Ammon's horn (tissue), 1 donor: ENCODE measurements at regions not wholly inside any gene's neighbourhood (a gene's known extent, or its start where the extent isn't known, plus 50 kb on each side); places are given as distances from the start of the nearest gene placed in this dataset.
"Not testable (repeated sequence)": the region's sequence is repeated elsewhere in the genome, so short reads cannot be mapped to it uniquely, and the experiment has no call there.

ENCODE experiments used
- DNase-seq: peaks from one replicate; pipeline ENCODE4 v3.0.0-alpha.2; 2016; ENCODE audit warnings: low spot score

- no peak for DNase-seq
These were observed 447.0 kb downstream of the SOX11 start for GRCh38 chr2:6139142-6139541.

GRCh38 chr2:6139916-6140315, 447.7 kb downstream of the SOX11 start:
- DNase-seq, result no peak

- no peak for DNase-seq
These were observed 448.3 kb downstream of the SOX11 start for GRCh38 chr2:6140509-6140908.

GRCh38 chr2:6143812-6144211, 451.6 kb downstream of the SOX11 start:
- no peak for DNase-seq

- not testable (repeated sequence) for DNase-seq
These were observed 455.0 kb downstream of the SOX11 start for GRCh38 chr2:6147215-6147614.

GRCh38 chr2:6148882-6149281, 456.7 kb downstream of the SOX11 start:
- no peak for DNase-seq

GRCh38 chr2:6159606-6160005, 467.4 kb downstream of the SOX11 start:
- DNase-seq, result no peak

GRCh38 chr2:6163932-6164331, 471.7 kb downstream of the SOX11 start:
- DNase-seq, result no peak

GRCh38 chr2:6164986-6165747, 473.0 kb downstream of the SOX11 start:
- no peak for DNase-seq

GRCh38 chr2:6167592-6168138, 475.5 kb downstream of the SOX11 start:
- DNase-seq, result no peak

GRCh38 chr2:6168485-6168884, 476.3 kb downstream of the SOX11 start:
- no peak for DNase-seq

GRCh38 chr2:6171294-6171693, 479.1 kb downstream of the SOX11 start:
- no peak for DNase-seq

GRCh38 chr2:6177811-6178210, 485.6 kb downstream of the SOX11 start:
- DNase-seq, result no peak

- no peak for DNase-seq
These were observed 489.3 kb downstream of the SOX11 start for GRCh38 chr2:6181525-6181924.

- DNase-seq, result no peak
These were observed 489.7 kb downstream of the SOX11 start for GRCh38 chr2:6181926-6182325.

- DNase-seq, result no peak
These were observed 491.0 kb downstream of the SOX11 start for GRCh38 chr2:6183226-6183625.

- DNase-seq, result no peak
These were observed 492.5 kb downstream of the SOX11 start for GRCh38 chr2:6184532-6185292.

GRCh38 chr2:6186332-6187151, 494.4 kb downstream of the SOX11 start:
- DNase-seq, result no peak

GRCh38 chr2:6196449-6196848, 504.3 kb downstream of the SOX11 start:
- DNase-seq, result no peak

- not testable (repeated sequence) for DNase-seq
These were observed 506.3 kb downstream of the SOX11 start for GRCh38 chr2:6198370-6198919.

- DNase-seq, result no peak
These were observed 510.6 kb downstream of the SOX11 start for GRCh38 chr2:6202756-6203155.
